SK-N-SH (cell line): ENCODE measurements at regions not wholly inside any gene's neighbourhood (a gene's known extent, or its start where the extent isn't known, plus 50 kb on each side); places are given as distances from the start of the nearest gene placed in this dataset.

Source experiments
- CTCF ChIA-PET: fragments of 300-600, 350-600 bp; formaldehyde crosslinking; extraction: SDS; loops from one replicate; lab custom pipeline; 2021; lab: Yijun Ruan, JAX
- POLR2A ChIA-PET: fragments of 350-600 bp; sonication (Branson Sonifier 250); formaldehyde crosslinking; extraction: SDS; loops from one replicate; lab custom pipeline; 2020; ENCODE audit warnings: antibody characterized with exemption, inconsistent platforms; lab: Yijun Ruan, JAX
- DNase-seq: peaks from one replicate; pipeline ENCODE4 v3.0.0; 2012
- H2AFZ ChIP-seq: fragments of 200-600 bp; sonication (generic); 2 replicates; pipeline ENCODE4 v1.8.1; 2016; ENCODE audit warnings: antibody characterized with exemption, mild to moderate bottlenecking, low read depth
- H3F3A ChIP-seq: fragments of 200-600 bp; sonication (generic); replicated peaks from 2 replicates; pipeline ENCODE3; 2016; ENCODE audit warnings: antibody characterized with exemption, mild to moderate bottlenecking; ENCODE audit not compliant: insufficient read depth
- H3K27ac ChIP-seq, 2 experiments: fragments of 200-500 bp in 1 of 2; fragments of 200-600 bp in 1 of 2; sonication (Bioruptor generic) in 1 of 2; sonication (generic), shearing (Covaris generic) in 1 of 2; 2 replicates each; pipeline versions ENCODE4 v1.5.1 to v1.6.1; 2014 to 2016; ENCODE audit warnings: low read depth in 2 of 2, inconsistent platforms in 1 of 2, low read length in 1 of 2, mild to moderate bottlenecking in 1 of 2, mixed read lengths in 1 of 2
- H3K27me3 ChIP-seq: fragments of 200-600 bp; sonication (generic), shearing (Covaris generic); 2 replicates; pipeline ENCODE4 v1.6.1; 2016; ENCODE audit warnings: mixed run types; ENCODE audit not compliant: insufficient read depth
- H3K36me3 ChIP-seq, 2 experiments: fragments of 200-500 bp in 1 of 2; fragments of 200-600 bp in 1 of 2; sonication (Bioruptor generic) in 1 of 2; sonication (generic) in 1 of 2; replicated peaks in 1 of 2; 2 replicates each; pipeline versions ENCODE3 to v1.5.1; 2014 to 2016; ENCODE audit warnings: low read length in 1 of 2, mild to moderate bottlenecking in 1 of 2; ENCODE audit not compliant: insufficient read depth in 2 of 2, control insufficient read depth in 1 of 2
- H3K4me1 ChIP-seq, 2 experiments: fragments of 200-500 bp in 1 of 2; fragments of 200-600 bp in 1 of 2; sonication (Bioruptor generic) in 1 of 2; sonication (generic), shearing (Covaris generic) in 1 of 2; 2 replicates each; pipeline versions ENCODE4 v1.5.1 to v1.6.1; 2014 to 2016; ENCODE audit warnings: low read depth in 1 of 2, low read length in 1 of 2, mixed run types in 1 of 2; ENCODE audit not compliant: insufficient read depth in 2 of 2, control insufficient read depth in 1 of 2
- H3K4me2 ChIP-seq: fragments of 200-600 bp; sonication (generic), shearing (Covaris generic); 2 replicates; pipeline ENCODE4 v1.6.1; 2017; ENCODE audit warnings: mixed run types
- H3K4me3 ChIP-seq, 2 experiments: fragments of 200-500 bp in 1 of 2; fragments of 200-600 bp in 1 of 2; sonication (Bioruptor generic) in 1 of 2; sonication (generic), shearing (Covaris generic) in 1 of 2; 2 replicates each; pipeline versions ENCODE4 v1.5.1 to v1.8.1; 2014 to 2016; ENCODE audit warnings: low read depth in 2 of 2, inconsistent platforms in 1 of 2, low read length in 1 of 2, mild to moderate bottlenecking in 1 of 2, mixed read lengths in 1 of 2, moderate library complexity in 1 of 2
- H3K79me2 ChIP-seq: fragments of 200-600 bp; sonication (generic); 2 replicates; pipeline ENCODE4 v1.8.1; 2017; ENCODE audit warnings: mild to moderate bottlenecking; ENCODE audit not compliant: insufficient read depth
- H3K9ac ChIP-seq: fragments of 200-600 bp; sonication (generic); 2 replicates; pipeline ENCODE4 v1.6.1; 2017; ENCODE audit warnings: mixed run types
- H3K9me2 ChIP-seq: fragments of 200-600 bp; sonication (generic); 2 replicates; pipeline ENCODE4 v1.6.1; 2017; ENCODE audit warnings: mixed run types
- H3K9me3 ChIP-seq: fragments of 200-600 bp; sonication (generic); 2 replicates; pipeline ENCODE4 v1.6.1; 2017; ENCODE audit warnings: mixed run types, mild to moderate bottlenecking, moderate library complexity
- H4K20me1 ChIP-seq: fragments of 200-600 bp; sonication (generic); 2 replicates; pipeline ENCODE4 v1.6.1; 2017; ENCODE audit warnings: mild to moderate bottlenecking, mixed run types; ENCODE audit not compliant: insufficient read depth
- ELF1 ChIP-seq: IDR thresholded peaks from 2 replicates; pipeline ENCODE4 v1.4.0; 2012
- GABPA ChIP-seq: IDR thresholded peaks from 2 replicates; pipeline ENCODE4 v1.4.0; 2012; ENCODE audit warnings: low read depth, mild to moderate bottlenecking
- MEF2A ChIP-seq: IDR thresholded peaks from 2 replicates; pipeline ENCODE4 v1.4.0; 2012; ENCODE audit warnings: low read depth, borderline replicate concordance
- NFIC ChIP-seq: IDR thresholded peaks from 2 replicates; pipeline ENCODE4 v1.4.0; 2012; ENCODE audit warnings: borderline replicate concordance
- RFX5 ChIP-seq: IDR thresholded peaks from 2 replicates; pipeline ENCODE4 v1.6.1; 2012; ENCODE audit warnings: mild to moderate bottlenecking, improper control_type of control experiment, low read length
- SMC3 ChIP-seq: IDR thresholded peaks from 2 replicates; pipeline ENCODE4 v1.6.1; 2012; ENCODE audit warnings: low read depth, low read length, improper control_type of control experiment
- TAF1 ChIP-seq: IDR thresholded peaks from 2 replicates; pipeline ENCODE4 v1.6.1; 2012; ENCODE audit warnings: low read depth, mild to moderate bottlenecking, low read length, moderate library complexity, borderline replicate concordance
- WGBS: methylation state at CpG from one replicate; pipeline ENCODE4 v1.1.6; 2017; ENCODE audit warnings: low lambda C conversion rate; 5-methylcytosine and 5-hydroxymethylcytosine counted together
- TF ChIP-seq, protein P1 (sequence below): IDR thresholded peaks from 2 replicates; pipeline ENCODE4; 2012
- TF ChIP-seq, protein P2 (sequence below): fragments of 150-350 bp; IDR thresholded peaks from 2 replicates; pipeline ENCODE4 v1.6.1; 2017; ENCODE audit warnings: antibody characterized with exemption, low read length, low read depth, borderline replicate concordance

DNA sequence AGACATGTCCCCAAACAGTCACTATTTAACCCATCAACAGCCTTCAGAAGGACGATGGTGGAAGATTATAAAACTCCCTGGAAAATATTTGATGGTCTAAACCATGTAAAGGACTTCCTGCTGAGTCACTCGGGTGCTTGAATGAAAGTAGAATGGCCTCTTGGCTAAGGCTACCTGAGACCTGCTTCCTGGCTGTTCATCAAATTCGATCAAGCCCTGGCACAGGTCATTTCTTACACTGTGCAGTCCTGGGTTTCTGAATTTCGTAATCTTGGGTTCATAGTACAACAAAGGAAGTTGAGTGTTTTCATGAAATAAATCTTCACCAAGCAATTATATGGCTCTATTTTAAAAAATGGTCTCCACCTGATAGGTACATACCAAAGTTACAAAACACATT, 260.3 kb upstream of the RNF32 start (continued):
- TF ChIP-seq MEF2A (no peak), TAF1 (no peak)

DNA sequence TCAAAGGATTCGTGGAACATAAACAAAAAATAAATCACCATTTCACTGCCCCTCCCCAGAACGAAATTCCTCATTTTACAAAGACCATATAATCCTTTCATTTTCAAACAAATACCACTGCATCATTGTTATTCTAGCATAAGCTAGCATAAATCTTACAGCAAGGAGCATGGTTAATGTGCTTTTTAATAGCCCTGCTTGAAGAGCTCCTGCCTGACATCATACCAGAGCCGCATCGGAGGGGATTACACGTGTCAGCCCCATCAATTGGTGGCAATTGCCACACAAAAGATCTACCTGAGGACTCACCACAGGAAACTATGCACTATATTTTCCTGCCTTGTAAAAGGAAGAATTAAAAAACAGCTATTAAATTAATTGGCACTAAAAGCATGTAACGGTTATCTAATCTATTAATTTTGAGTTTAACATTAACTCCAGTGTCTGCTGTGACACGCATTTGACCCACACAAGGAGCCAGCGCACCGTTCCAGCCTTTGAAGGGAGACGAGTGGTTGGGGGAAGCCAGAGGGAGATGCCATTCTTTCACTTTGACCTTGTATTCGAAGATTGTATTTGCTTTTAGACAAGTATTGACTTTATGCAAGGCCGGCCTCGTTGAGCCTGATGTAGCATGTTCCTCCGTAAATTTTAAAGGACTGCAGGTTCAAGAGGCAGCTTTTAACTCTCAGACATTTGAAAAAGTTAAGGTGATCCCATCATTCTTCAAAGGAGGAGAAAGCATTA, 261.1 kb upstream of the RNF32 start:
- POLR2A ChIA-PET: no interaction called here
- H3K27me3 ChIP-seq: peaks cover 76% of the 10 kb centered on the region
- no peak overlapping the region for H3K27ac ChIP-seq
- no peak overlapping the region for H3K4me3 ChIP-seq
- H3K79me2 ChIP-seq: no peaks in the 10 kb centered on the region
- no peak overlapping the region for H3K4me2 ChIP-seq
- TF ChIP-seq, protein P1, sequence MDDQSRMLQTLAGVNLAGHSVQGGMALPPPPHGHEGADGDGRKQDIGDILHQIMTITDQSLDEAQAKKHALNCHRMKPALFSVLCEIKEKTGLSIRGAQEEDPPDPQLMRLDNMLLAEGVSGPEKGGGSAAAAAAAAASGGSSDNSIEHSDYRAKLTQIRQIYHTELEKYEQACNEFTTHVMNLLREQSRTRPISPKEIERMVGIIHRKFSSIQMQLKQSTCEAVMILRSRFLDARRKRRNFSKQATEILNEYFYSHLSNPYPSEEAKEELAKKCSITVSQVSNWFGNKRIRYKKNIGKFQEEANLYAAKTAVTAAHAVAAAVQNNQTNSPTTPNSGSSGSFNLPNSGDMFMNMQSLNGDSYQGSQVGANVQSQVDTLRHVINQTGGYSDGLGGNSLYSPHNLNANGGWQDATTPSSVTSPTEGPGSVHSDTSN: no peak
- TF ChIP-seq GABPA: no peak
- TF ChIP-seq RFX5: no peak
- H3K9ac ChIP-seq: no peak overlapping the region
- H3K9me3 ChIP-seq: no peaks in the 10 kb centered on the region
- H4K20me1 ChIP-seq: no peaks in the 10 kb centered on the region
- no peak overlapping the region for H2AFZ ChIP-seq
- H3K9me2 ChIP-seq: no peaks in the 10 kb centered on the region
- no peaks in the 10 kb centered on the region for H3K4me1 ChIP-seq
- 5% methylated on average over 14 of the region's 14 CpGs for WGBS
- no peaks in the 10 kb centered on the region for H3K36me3 ChIP-seq
- CTCF ChIA-PET: interaction anchor here (1.4 kb wide), 1 partner anchor 8 kb away, joined by 4 read pairs; no protein-coding TSS in a partner anchor
- no peaks in the 10 kb centered on the region for H3F3A ChIP-seq
- DNase-seq: no peak

DNA sequence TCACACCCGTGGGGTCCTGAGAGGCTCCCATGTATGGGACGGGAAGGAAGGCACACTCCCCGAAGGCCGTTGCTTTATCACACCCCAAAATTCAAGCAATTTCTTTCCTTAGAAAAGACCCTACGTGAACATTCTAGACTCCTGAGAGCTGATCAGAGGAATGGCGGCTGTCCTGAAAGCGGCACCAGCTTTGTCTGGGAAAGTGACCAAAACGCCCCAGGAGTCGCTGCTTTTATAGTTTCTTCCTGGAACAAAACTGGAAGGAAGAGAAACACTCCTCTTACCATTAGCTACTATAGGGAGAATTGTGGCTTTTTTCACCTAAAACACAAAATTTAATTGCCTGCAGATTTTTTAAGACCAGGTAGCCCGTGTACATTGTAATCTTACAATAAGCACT, 261.8 kb upstream of the RNF32 start:
- no peak for DNase-seq
- Histone ChIP-seq H3K79me2 (no peaks in the 10 kb centered on the region), H3K4me1 (no peaks in the 10 kb centered on the region), H2AFZ (no peak overlapping the region), H3K9ac (no peak overlapping the region), H3K9me2 (no peaks in the 10 kb centered on the region), H3F3A (no peaks in the 10 kb centered on the region), H3K4me3 (no peak overlapping the region), H3K36me3 (no peaks in the 10 kb centered on the region), H3K9me3 (no peaks in the 10 kb centered on the region), H3K27me3 (peaks cover 70% of the 10 kb centered on the region), H4K20me1 (no peaks in the 10 kb centered on the region), H3K4me2 (no peak overlapping the region), H3K27ac (no peak overlapping the region)
- CTCF ChIA-PET: interaction anchor here (1.4 kb wide), 1 partner anchor 9 kb away, joined by 4 read pairs; no protein-coding TSS in a partner anchor
- TF ChIP-seq SMC3 (no peak), NFIC (no peak)
- 12% methylated on average over 10 of the region's 10 CpGs for WGBS
- POLR2A ChIA-PET: no interaction called here

DNA sequence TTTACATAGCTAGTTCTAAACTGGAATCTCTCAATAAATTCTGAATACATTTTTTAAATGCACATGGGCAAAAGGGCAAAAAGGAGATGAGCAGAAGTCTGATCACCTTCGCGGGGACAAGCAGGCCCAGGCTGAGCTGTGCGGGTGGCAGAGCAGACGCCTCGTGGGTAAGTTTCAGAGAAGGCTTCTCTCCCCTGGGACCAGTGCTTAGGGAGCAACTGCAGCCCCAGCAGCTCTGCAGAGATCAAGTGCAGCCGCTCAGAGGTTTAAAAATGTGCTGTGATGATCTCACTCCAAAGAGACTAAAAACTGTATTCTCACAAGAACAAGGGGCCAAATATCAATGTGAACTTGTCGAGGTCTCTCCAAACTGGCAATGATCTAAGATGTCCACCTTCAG, 264.3 kb upstream of the RNF32 start:
- TF ChIP-seq, protein P2, sequence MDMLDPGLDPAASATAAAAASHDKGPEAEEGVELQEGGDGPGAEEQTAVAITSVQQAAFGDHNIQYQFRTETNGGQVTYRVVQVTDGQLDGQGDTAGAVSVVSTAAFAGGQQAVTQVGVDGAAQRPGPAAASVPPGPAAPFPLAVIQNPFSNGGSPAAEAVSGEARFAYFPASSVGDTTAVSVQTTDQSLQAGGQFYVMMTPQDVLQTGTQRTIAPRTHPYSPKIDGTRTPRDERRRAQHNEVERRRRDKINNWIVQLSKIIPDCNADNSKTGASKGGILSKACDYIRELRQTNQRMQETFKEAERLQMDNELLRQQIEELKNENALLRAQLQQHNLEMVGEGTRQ: no peak
- no peak for TF ChIP-seq ELF1
- TF ChIP-seq, all 33 proteins: peak for 0
- no peaks in the 10 kb centered on the region for H3K9me2 ChIP-seq
- H3K27me3 ChIP-seq: peaks cover 51% of the 10 kb centered on the region
- CTCF ChIA-PET: interaction anchor here (0.9 kb wide), 1 partner anchor 39 kb away, joined by 3 read pairs; no protein-coding TSS in a partner anchor
- no peaks in the 10 kb centered on the region for H3K36me3 ChIP-seq
- no peaks in the 10 kb centered on the region for H3K4me1 ChIP-seq
- H3K4me3 ChIP-seq: no peak overlapping the region
- no peak overlapping the region for H2AFZ ChIP-seq
- H3K79me2 ChIP-seq: no peaks in the 10 kb centered on the region
- no peak overlapping the region for H3K9ac ChIP-seq
- H3F3A ChIP-seq: no peaks in the 10 kb centered on the region
- no peak for DNase-seq
- H3K27ac ChIP-seq: no peak overlapping the region
- H3K4me2 ChIP-seq: no peak overlapping the region
- no peaks in the 10 kb centered on the region for H3K9me3 ChIP-seq
- POLR2A ChIA-PET: no interaction called here
- no peaks in the 10 kb centered on the region for H4K20me1 ChIP-seq
- WGBS: 2% methylated on average over 7 of the region's 7 CpGs
